ENCODE measurements at regions not wholly inside any gene's neighbourhood (a gene's known extent, or its start where the extent isn't known, plus 50 kb on each side); places are given as distances from the start of the nearest gene placed in this dataset.
"Not testable (repeated sequence)": the region's sequence is repeated elsewhere in the genome, so short reads cannot be mapped to it uniquely, and the experiment has no call there.

DNA sequence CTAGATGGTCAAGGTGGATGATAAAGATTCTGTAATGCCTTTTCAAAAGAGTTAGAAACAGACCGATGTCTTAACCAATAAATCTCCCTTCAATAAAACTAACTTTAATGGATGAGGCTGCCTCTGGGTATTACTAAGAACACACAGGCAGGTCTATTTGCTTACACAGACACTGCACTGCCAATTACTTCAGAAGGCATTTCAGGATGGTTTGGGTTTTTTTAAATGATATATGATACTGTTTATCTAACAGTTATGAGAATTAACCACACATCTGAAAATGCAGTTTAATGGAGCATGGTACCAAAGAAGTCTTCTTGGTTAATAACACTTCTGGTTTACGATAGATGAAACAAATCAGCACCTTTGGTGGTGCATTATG lies 367.9 kb upstream of the GRAMD2B start:
- peak overlapping the region; percentile 48 for H3K27ac ChIP-seq (replicated peaks)

GRCh38 chr5:126056352-126056751 lies 366.9 kb upstream of the GRAMD2B start:
- DNase-seq = no peak

More for the DNA sequence above, 367.9 kb upstream of the GRAMD2B start:
- H3K36me3 ChIP-seq = no peaks in the 10 kb centered on the region
- H3K27me3 ChIP-seq (ENCODE audit: low read depth) = no peaks in the 10 kb centered on the region
- TF ChIP-seq, protein P1, sequence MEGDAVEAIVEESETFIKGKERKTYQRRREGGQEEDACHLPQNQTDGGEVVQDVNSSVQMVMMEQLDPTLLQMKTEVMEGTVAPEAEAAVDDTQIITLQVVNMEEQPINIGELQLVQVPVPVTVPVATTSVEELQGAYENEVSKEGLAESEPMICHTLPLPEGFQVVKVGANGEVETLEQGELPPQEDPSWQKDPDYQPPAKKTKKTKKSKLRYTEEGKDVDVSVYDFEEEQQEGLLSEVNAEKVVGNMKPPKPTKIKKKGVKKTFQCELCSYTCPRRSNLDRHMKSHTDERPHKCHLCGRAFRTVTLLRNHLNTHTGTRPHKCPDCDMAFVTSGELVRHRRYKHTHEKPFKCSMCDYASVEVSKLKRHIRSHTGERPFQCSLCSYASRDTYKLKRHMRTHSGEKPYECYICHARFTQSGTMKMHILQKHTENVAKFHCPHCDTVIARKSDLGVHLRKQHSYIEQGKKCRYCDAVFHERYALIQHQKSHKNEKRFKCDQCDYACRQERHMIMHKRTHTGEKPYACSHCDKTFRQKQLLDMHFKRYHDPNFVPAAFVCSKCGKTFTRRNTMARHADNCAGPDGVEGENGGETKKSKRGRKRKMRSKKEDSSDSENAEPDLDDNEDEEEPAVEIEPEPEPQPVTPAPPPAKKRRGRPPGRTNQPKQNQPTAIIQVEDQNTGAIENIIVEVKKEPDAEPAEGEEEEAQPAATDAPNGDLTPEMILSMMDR (IDR thresholded peaks at IDR 0.05; ENCODE audit: borderline replicate concordance) = no peak
- intact Hi-C loops (cut with micrococcal nuclease) = no loop called here
- DNase-seq = no peak
- no peak overlapping the region for H3K4me3 ChIP-seq
- peaks cover 13% of the 10 kb centered on the region for H3K9me3 ChIP-seq (replicated peaks)
- H3K4me1 ChIP-seq = peaks cover 19% of the 10 kb centered on the region

GRCh38 chr5:126056851-126057622 lies 366.2 kb upstream of the GRAMD2B start:
- intact Hi-C loops (cut with micrococcal nuclease) = no loop called here
- TF ChIP-seq, protein P1 (IDR thresholded peaks at IDR 0.05; ENCODE audit: borderline replicate concordance) = no peak
- no peak for DNase-seq

More at GRCh38 chr5:126056352-126056751, 366.9 kb upstream of the GRAMD2B start:
- peaks cover 19% of the 10 kb centered on the region for H3K4me1 ChIP-seq
- H3K27ac ChIP-seq (replicated peaks) = no peak overlapping the region
- intact Hi-C loops (cut with micrococcal nuclease) = no loop called here
- TF ChIP-seq, protein P1 (IDR thresholded peaks at IDR 0.05; ENCODE audit: borderline replicate concordance) = no peak
- H3K9me3 ChIP-seq (replicated peaks) = peaks cover 13% of the 10 kb centered on the region
- H3K36me3 ChIP-seq = no peaks in the 10 kb centered on the region
- H3K27me3 ChIP-seq (ENCODE audit: low read depth) = no peaks in the 10 kb centered on the region
- H3K4me3 ChIP-seq = no peak overlapping the region

DNA sequence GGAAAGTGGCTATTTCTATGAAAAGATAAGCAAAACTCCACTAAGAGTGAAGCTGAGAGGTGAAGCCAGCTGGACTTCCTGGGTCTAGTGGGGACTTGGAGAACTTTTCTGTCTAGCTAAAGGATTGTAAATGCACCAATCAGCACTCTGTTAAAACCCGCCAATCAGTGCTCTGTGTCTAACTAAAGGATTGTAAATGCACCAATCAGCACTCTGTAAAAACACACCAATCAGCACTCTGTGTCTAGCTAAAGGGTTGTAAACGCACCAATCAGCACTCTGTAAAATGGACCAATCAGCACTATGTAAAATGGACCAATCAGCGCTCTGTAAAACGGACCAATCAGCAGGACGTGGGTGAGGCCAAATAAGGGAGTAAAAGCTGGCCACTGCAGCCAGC lies 364.8 kb upstream of the GRAMD2B start:
- H3K4me3 ChIP-seq; H3K9me3 ChIP-seq (replicated peaks); intact Hi-C loops (cut with micrococcal nuclease); DNase-seq; H3K27me3 ChIP-seq (ENCODE audit: low read depth); H3K27ac ChIP-seq (replicated peaks); H3K36me3 ChIP-seq: not testable (repeated sequence)
- peaks cover 19% of the 10 kb centered on the region for H3K4me1 ChIP-seq

More at GRCh38 chr5:126056851-126057622, 366.2 kb upstream of the GRAMD2B start:
- H3K27ac ChIP-seq (replicated peaks) = no peak overlapping the region
- no peak overlapping the region for H3K4me3 ChIP-seq
- no peaks in the 10 kb centered on the region for H3K36me3 ChIP-seq
- H3K4me1 ChIP-seq = peaks cover 19% of the 10 kb centered on the region
- peaks cover 10% of the 10 kb centered on the region for H3K9me3 ChIP-seq (replicated peaks)
- no peaks in the 10 kb centered on the region for H3K27me3 ChIP-seq (ENCODE audit: low read depth)

- Histone ChIP-seq H3K27me3 (ENCODE audit: low read depth) (no peaks in the 10 kb centered on the region), H3K4me3 (no peak overlapping the region), H3K9me3 (replicated peaks) (no peaks in the 10 kb centered on the region), H3K27ac (replicated peaks) (no peak overlapping the region), H3K4me1 (no peaks in the 10 kb centered on the region), H3K36me3 (no peaks in the 10 kb centered on the region)
- intact Hi-C loops (cut with micrococcal nuclease) = no loop called here
- no peak for DNase-seq
- TF ChIP-seq, protein P1 (IDR thresholded peaks at IDR 0.05; ENCODE audit: borderline replicate concordance) = no peak
These were observed 360.6 kb upstream of the GRAMD2B start for GRCh38 chr5:126062398-126063221.

Data from left ventricle myocardium inferior (tissue), 1 donor.